ENCODE measurements at regions not wholly inside any gene's neighbourhood (a gene's known extent, or its start where the extent isn't known, plus 50 kb on each side); places are given as distances from the start of the nearest gene placed in this dataset.

- no peak for DNase-seq (ENCODE audit: low read depth, low spot score)
- in situ Hi-C loops (cut with HindIII; ENCODE audit: low sequenced_read_pairs): no loop called here
- no peak overlapping the region for H3K4me3 ChIP-seq (ENCODE audit: low read depth, low read length)
- TF ChIP-seq, protein P1, sequence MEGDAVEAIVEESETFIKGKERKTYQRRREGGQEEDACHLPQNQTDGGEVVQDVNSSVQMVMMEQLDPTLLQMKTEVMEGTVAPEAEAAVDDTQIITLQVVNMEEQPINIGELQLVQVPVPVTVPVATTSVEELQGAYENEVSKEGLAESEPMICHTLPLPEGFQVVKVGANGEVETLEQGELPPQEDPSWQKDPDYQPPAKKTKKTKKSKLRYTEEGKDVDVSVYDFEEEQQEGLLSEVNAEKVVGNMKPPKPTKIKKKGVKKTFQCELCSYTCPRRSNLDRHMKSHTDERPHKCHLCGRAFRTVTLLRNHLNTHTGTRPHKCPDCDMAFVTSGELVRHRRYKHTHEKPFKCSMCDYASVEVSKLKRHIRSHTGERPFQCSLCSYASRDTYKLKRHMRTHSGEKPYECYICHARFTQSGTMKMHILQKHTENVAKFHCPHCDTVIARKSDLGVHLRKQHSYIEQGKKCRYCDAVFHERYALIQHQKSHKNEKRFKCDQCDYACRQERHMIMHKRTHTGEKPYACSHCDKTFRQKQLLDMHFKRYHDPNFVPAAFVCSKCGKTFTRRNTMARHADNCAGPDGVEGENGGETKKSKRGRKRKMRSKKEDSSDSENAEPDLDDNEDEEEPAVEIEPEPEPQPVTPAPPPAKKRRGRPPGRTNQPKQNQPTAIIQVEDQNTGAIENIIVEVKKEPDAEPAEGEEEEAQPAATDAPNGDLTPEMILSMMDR (IDR thresholded peaks at IDR 0.05; ENCODE audit: low read depth, low read length): no peak
Observed at GRCh38 chr5:108615216-108615615, 132.5 kb upstream of the FER start.

DNA sequence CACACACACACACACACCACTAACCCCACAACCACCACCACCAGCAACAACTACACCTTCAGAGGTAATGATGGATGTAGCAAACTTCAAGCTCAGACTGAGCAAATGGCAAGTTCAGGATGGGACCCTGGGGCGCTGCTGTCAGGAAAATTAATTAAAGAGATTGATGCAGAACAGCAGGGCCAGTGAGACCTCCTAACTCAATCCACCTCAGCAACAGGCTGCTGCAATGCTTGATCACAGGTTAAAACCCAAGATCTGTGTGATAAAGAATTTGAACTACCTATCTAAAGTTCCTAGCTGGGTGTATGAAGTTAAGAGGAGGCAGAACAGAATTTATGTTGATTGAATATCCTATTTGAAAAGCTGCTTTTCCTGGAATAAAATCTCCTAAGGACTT lies 140.3 kb upstream of the FER start:
- in situ Hi-C loops (cut with HindIII; ENCODE audit: low sequenced_read_pairs): no loop called here

GRCh38 chr5:108606185-108606584 lies 141.5 kb upstream of the FER start:
- H3K4me3 ChIP-seq (ENCODE audit: low read depth, low read length): no peak overlapping the region
- no peak for DNase-seq (ENCODE audit: low read depth, low spot score)
- TF ChIP-seq, protein P1 (IDR thresholded peaks at IDR 0.05; ENCODE audit: low read depth, low read length): no peak
- in situ Hi-C loops (cut with HindIII; ENCODE audit: low sequenced_read_pairs): no loop called here

More for the DNA sequence above, 140.3 kb upstream of the FER start:
- H3K4me3 ChIP-seq (ENCODE audit: low read depth, low read length): no peak overlapping the region
- TF ChIP-seq, protein P1 (IDR thresholded peaks at IDR 0.05; ENCODE audit: low read depth, low read length): no peak
- no peak for DNase-seq (ENCODE audit: low read depth, low spot score)

DNA sequence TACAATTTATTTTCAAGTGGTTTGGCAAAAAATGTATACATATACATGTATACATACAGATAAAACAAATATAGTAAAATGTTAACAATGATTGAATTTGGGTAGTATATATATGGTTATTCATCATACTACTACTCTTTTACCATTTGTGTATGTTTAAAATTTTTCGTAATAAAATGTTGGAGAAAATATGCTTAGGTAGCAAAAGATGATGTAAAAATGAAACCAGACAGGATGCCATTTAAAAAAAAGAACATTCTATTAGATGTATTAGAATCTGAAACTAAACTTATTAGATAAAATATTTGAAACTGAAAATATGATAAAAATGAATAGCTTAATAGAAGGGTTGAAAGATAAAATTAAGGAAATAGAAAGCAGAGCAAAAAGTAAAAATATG lies 144.9 kb upstream of the FER start:
- in situ Hi-C loops (cut with HindIII; ENCODE audit: low sequenced_read_pairs): no loop called here

DNA sequence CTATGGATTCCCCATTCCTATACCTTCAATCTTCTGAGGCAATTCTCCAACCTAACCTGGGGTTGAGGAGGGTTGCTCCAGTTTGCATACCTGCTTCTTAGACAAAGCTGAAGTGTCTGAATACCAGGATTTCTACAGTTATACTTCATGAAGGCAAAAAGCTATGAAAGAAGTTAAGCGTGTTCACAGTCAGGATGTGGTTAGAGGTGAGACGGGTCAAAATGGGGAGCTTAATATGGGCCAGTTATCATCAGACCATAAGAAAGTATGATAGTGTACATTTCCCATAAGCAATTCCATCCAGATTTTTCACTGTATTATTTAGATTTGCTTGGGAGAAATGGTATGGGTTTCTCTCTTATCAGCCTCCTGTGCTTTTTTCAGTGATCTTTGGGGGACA lies 156.9 kb upstream of the FER start:
- in situ Hi-C loops (cut with HindIII; ENCODE audit: low sequenced_read_pairs): no loop called here
- DNase-seq (ENCODE audit: low read depth, low spot score): no peak
- no peak overlapping the region for H3K4me3 ChIP-seq (ENCODE audit: low read depth, low read length)
- TF ChIP-seq, protein P1 (IDR thresholded peaks at IDR 0.05; ENCODE audit: low read depth, low read length): no peak

More for the DNA sequence above, 144.9 kb upstream of the FER start:
- no peak for DNase-seq (ENCODE audit: low read depth, low spot score)
- H3K4me3 ChIP-seq (ENCODE audit: low read depth, low read length): no peak overlapping the region
- TF ChIP-seq, protein P1 (IDR thresholded peaks at IDR 0.05; ENCODE audit: low read depth, low read length): no peak

DNA sequence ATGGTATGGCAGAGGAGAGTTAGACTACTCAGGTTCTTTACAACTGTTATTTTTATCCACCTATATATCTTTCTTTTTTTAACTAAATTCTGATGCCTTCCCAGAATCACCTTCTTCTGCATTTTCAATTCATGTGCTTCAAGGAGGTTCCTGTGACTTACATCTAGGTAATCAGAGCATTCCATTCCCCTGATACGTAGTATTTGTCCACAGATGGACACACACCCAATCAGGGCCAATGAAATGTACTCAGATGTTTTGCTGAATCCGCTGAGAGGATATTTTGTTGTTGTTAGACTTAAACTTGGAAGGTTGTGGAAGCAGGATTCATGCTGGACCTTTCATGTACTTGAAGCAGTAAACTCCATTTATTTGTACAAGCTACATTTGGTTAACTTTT lies 159.4 kb upstream of the FER start:
- no peak overlapping the region for H3K4me3 ChIP-seq (ENCODE audit: low read depth, low read length)
- TF ChIP-seq, protein P1 (IDR thresholded peaks at IDR 0.05; ENCODE audit: low read depth, low read length): no peak
- in situ Hi-C loops (cut with HindIII; ENCODE audit: low sequenced_read_pairs): no loop called here
- DNase-seq (ENCODE audit: low read depth, low spot score): no peak

DNA sequence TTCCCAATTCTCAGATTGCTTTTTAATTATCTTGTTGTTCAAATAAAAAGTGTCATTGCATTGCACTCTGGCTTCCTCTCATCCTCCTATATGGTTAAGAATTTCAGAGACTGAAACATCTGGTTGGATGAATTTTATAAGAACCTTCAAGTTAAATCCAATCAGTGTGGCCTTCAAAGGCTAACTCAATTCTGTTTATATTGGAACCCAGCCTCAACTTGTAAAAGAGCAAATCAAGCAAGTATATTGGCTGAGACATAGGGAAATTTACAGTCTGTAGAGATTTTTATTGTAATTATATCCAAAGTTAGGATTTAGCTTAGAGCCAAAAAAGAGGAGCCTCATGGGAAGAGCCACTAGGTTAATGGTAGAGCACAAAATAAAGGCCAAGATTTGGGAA lies 159.9 kb upstream of the FER start:
- no peak overlapping the region for H3K4me3 ChIP-seq (ENCODE audit: low read depth, low read length)
- DNase-seq (ENCODE audit: low read depth, low spot score): no peak
- TF ChIP-seq, protein P1 (IDR thresholded peaks at IDR 0.05; ENCODE audit: low read depth, low read length): no peak
- in situ Hi-C loops (cut with HindIII; ENCODE audit: low sequenced_read_pairs): no loop called here

Data from astrocyte of the spinal cord (primary cell).